ENCODE measurements at regions not wholly inside any gene's neighbourhood (a gene's known extent, or its start where the extent isn't known, plus 50 kb on each side); places are given as distances from the start of the nearest gene placed in this dataset.

GRCh38 chr17:79171188-79171587 is 96.6 kb downstream of the ENGASE start:
- peaks cover 0 to 4% (median 0%) of the 10 kb centered on the region in 5 donors for H3K27me3 Mint-ChIP-seq
- no peaks in the 10 kb centered on the region for H3K36me3 Mint-ChIP-seq
- Histone ChIP-seq H3K9me3 (ENCODE audit: control insufficient read depth in 2 of 3, low read length in 3 of 3) (no peaks in the 10 kb centered on the region), H3K27ac (ENCODE audit: low read depth, low read length) (no peak overlapping the region), H3K4me1 (ENCODE audit: control insufficient read depth in 2 of 2, insufficient read depth in 2 of 2, low read length in 2 of 2) (no peaks in the 10 kb centered on the region), H3K36me3 (ENCODE audit: control insufficient read depth in 2 of 3, insufficient read depth in 3 of 3, low read length in 3 of 3) (no peaks in the 10 kb centered on the region), H3K4me3 (ENCODE audit: low read length) (no peak overlapping the region), H3K27me3 (ENCODE audit: control insufficient read depth in 2 of 2, insufficient read depth in 2 of 2, low read length in 2 of 2) (no peaks in the 10 kb centered on the region)
- DNase-seq = no peak
- H3K27ac Mint-ChIP-seq = no peak overlapping the region
- CTCF ChIA-PET = no interaction called here
- H3K4me3 Mint-ChIP-seq = no peak overlapping the region
- ATAC-seq = no peak
- peaks cover 0 to 2% (median 0%) of the 10 kb centered on the region in 7 donors for H3K4me1 Mint-ChIP-seq
- POLR2A ChIA-PET = no interaction called here
- no peaks in the 10 kb centered on the region for H3K9me3 Mint-ChIP-seq
- intact Hi-C loops (cut with micrococcal nuclease) = no loop called here

- Histone ChIP-seq H3K9me3 (ENCODE audit: control insufficient read depth in 2 of 3, low read length in 3 of 3) (no peaks in the 10 kb centered on the region), H3K4me1 (ENCODE audit: control insufficient read depth in 2 of 2, insufficient read depth in 2 of 2, low read length in 2 of 2) (no peaks in the 10 kb centered on the region), H3K27ac (ENCODE audit: low read depth, low read length) (no peak overlapping the region), H3K4me3 (ENCODE audit: low read length) (no peak overlapping the region), H3K27me3 (ENCODE audit: control insufficient read depth in 2 of 2, insufficient read depth in 2 of 2, low read length in 2 of 2) (no peaks in the 10 kb centered on the region), H3K36me3 (ENCODE audit: control insufficient read depth in 2 of 3, insufficient read depth in 3 of 3, low read length in 3 of 3) (no peaks in the 10 kb centered on the region)
- DNase-seq (no peak), ATAC-seq (no peak)
- Mint-ChIP-seq H3K9me3 (no peaks in the 10 kb centered on the region), H3K27ac (no peak overlapping the region), H3K27me3 (peaks cover 0 to 4% (median 0%) of the 10 kb centered on the region in 5 donors), H3K4me1 (peaks cover 0 to 2% (median 0%) of the 10 kb centered on the region in 7 donors), H3K4me3 (no peak overlapping the region), H3K36me3 (no peaks in the 10 kb centered on the region)
- POLR2A ChIA-PET = no interaction called here
- CTCF ChIA-PET = no interaction called here
- intact Hi-C loops (cut with micrococcal nuclease) = no loop called here
Measured at GRCh38 chr17:79169861-79170260, 95.2 kb downstream of the ENGASE start.

GRCh38 chr17:79169366-79169765 is 94.7 kb downstream of the ENGASE start:
- H3K9me3 ChIP-seq (ENCODE audit: control insufficient read depth in 2 of 3, low read length in 3 of 3) = no peaks in the 10 kb centered on the region
- DNase-seq = no peak
- no peaks in the 10 kb centered on the region for H3K36me3 ChIP-seq (ENCODE audit: control insufficient read depth in 2 of 3, insufficient read depth in 3 of 3, low read length in 3 of 3)
- ChIA-PET CTCF (no interaction called here), POLR2A (no interaction called here)
- Mint-ChIP-seq H3K9me3 (no peaks in the 10 kb centered on the region), H3K4me3 (no peak overlapping the region), H3K27me3 (peaks cover 0 to 4% (median 0%) of the 10 kb centered on the region in 5 donors), H3K27ac (no peak overlapping the region), H3K36me3 (no peaks in the 10 kb centered on the region), H3K4me1 (peaks cover 0 to 2% (median 0%) of the 10 kb centered on the region in 7 donors)
- intact Hi-C loops (cut with micrococcal nuclease) = no loop called here
- no peak overlapping the region for H3K27ac ChIP-seq (ENCODE audit: low read depth, low read length)
- no peak overlapping the region for H3K4me3 ChIP-seq (ENCODE audit: low read length)
- no peaks in the 10 kb centered on the region for H3K4me1 ChIP-seq (ENCODE audit: control insufficient read depth in 2 of 2, insufficient read depth in 2 of 2, low read length in 2 of 2)
- ATAC-seq = no peak
- H3K27me3 ChIP-seq (ENCODE audit: control insufficient read depth in 2 of 2, insufficient read depth in 2 of 2, low read length in 2 of 2) = no peaks in the 10 kb centered on the region

GRCh38 chr17:79168486-79169055 is 93.9 kb downstream of the ENGASE start:
- Histone ChIP-seq H3K4me1 (ENCODE audit: control insufficient read depth in 2 of 2, insufficient read depth in 2 of 2, low read length in 2 of 2) (no peaks in the 10 kb centered on the region), H3K36me3 (ENCODE audit: control insufficient read depth in 2 of 3, insufficient read depth in 3 of 3, low read length in 3 of 3) (no peaks in the 10 kb centered on the region), H3K9me3 (ENCODE audit: control insufficient read depth in 2 of 3, low read length in 3 of 3) (no peaks in the 10 kb centered on the region), H3K4me3 (ENCODE audit: low read length) (no peak overlapping the region), H3K27ac (ENCODE audit: low read depth, low read length) (no peak overlapping the region), H3K27me3 (ENCODE audit: control insufficient read depth in 2 of 2, insufficient read depth in 2 of 2, low read length in 2 of 2) (no peaks in the 10 kb centered on the region)
- Mint-ChIP-seq H3K4me1 (peaks cover 0 to 2% (median 0%) of the 10 kb centered on the region in 7 donors), H3K27ac (no peak overlapping the region), H3K9me3 (no peaks in the 10 kb centered on the region), H3K36me3 (no peaks in the 10 kb centered on the region), H3K27me3 (peaks cover 0 to 4% (median 0%) of the 10 kb centered on the region in 5 donors), H3K4me3 (no peak overlapping the region)
- CTCF ChIA-PET = no interaction called here
- intact Hi-C loops (cut with micrococcal nuclease) = no loop called here
- ATAC-seq (no peak), DNase-seq (no peak)
- POLR2A ChIA-PET = no interaction called here

- CTCF ChIA-PET = no interaction called here
- ATAC-seq (no peak), DNase-seq (no peak)
- Histone ChIP-seq H3K9me3 (ENCODE audit: control insufficient read depth in 2 of 3, low read length in 3 of 3) (no peaks in the 10 kb centered on the region), H3K36me3 (ENCODE audit: control insufficient read depth in 2 of 3, insufficient read depth in 3 of 3, low read length in 3 of 3) (no peaks in the 10 kb centered on the region), H3K4me3 (ENCODE audit: low read length) (no peak overlapping the region), H3K27me3 (ENCODE audit: control insufficient read depth in 2 of 2, insufficient read depth in 2 of 2, low read length in 2 of 2) (no peaks in the 10 kb centered on the region), H3K27ac (ENCODE audit: low read depth, low read length) (no peak overlapping the region), H3K4me1 (ENCODE audit: control insufficient read depth in 2 of 2, insufficient read depth in 2 of 2, low read length in 2 of 2) (no peaks in the 10 kb centered on the region)
- Mint-ChIP-seq H3K27me3 (peaks cover 0 to 4% (median 0%) of the 10 kb centered on the region in 5 donors), H3K27ac (no peak overlapping the region), H3K4me3 (no peak overlapping the region), H3K36me3 (no peaks in the 10 kb centered on the region), H3K9me3 (no peaks in the 10 kb centered on the region), H3K4me1 (peaks cover 0 to 2% (median 0%) of the 10 kb centered on the region in 7 donors)
- intact Hi-C loops (cut with micrococcal nuclease) = no loop called here
- POLR2A ChIA-PET = no interaction called here
Measured at GRCh38 chr17:79167486-79167885, 92.9 kb downstream of the ENGASE start.

GRCh38 chr17:79165756-79166473 is 91.3 kb downstream of the ENGASE start:
- H3K27ac ChIP-seq (ENCODE audit: low read depth, low read length) = no peak overlapping the region
- H3K36me3 ChIP-seq (ENCODE audit: control insufficient read depth in 2 of 3, insufficient read depth in 3 of 3, low read length in 3 of 3) = no peaks in the 10 kb centered on the region
- DNase-seq (no peak), ATAC-seq (no peak)
- intact Hi-C loops (cut with micrococcal nuclease) = no loop called here
- ChIA-PET POLR2A (no interaction called here), CTCF (interaction anchor here (0.6 kb wide), 1 partner anchor 226 kb away, joined by 3 read pairs; no protein-coding TSS in a partner anchor)
- peaks cover 0 to 4% (median 0%) of the 10 kb centered on the region in 5 donors for H3K36me3 Mint-ChIP-seq
- H3K27ac Mint-ChIP-seq = no peak overlapping the region
- no peaks in the 10 kb centered on the region for H3K27me3 ChIP-seq (ENCODE audit: control insufficient read depth in 2 of 2, insufficient read depth in 2 of 2, low read length in 2 of 2)
- H3K4me3 ChIP-seq (ENCODE audit: low read length) = no peak overlapping the region
- no peak overlapping the region for H3K4me3 Mint-ChIP-seq
- H3K4me1 Mint-ChIP-seq = peaks cover 0 to 9% (median 7%) of the 10 kb centered on the region in 7 donors
- peaks cover 0 to 5% of the 10 kb centered on the region in 2 donors for H3K4me1 ChIP-seq (ENCODE audit: control insufficient read depth in 2 of 2, insufficient read depth in 2 of 2, low read length in 2 of 2)
- H3K9me3 ChIP-seq (ENCODE audit: control insufficient read depth in 2 of 3, low read length in 3 of 3) = no peaks in the 10 kb centered on the region
- peaks cover 0 to 4% (median 0%) of the 10 kb centered on the region in 5 donors for H3K27me3 Mint-ChIP-seq
- H3K9me3 Mint-ChIP-seq = no peaks in the 10 kb centered on the region

Data from naive thymus-derived CD4-positive, alpha-beta T cell (primary cell).